Large intestine (tissue), 3 donors: ENCODE measurements at regions not wholly inside any gene's neighbourhood (a gene's known extent, or its start where the extent isn't known, plus 50 kb on each side); places are given as distances from the start of the nearest gene placed in this dataset.
"Not testable (repeated sequence)": the region's sequence is repeated elsewhere in the genome, so short reads cannot be mapped to it uniquely, and the experiment has no call there.

Experiments used
- DNase-seq, 2 donors: peaks; one replicate each; pipeline versions ENCODE4 v3.0.0 to v3.0.0-alpha.2; 2013
- H3K27ac ChIP-seq: one replicate; pipeline ENCODE4 v1.5.1; 2013; ENCODE audit warnings: low read length
- H3K27me3 ChIP-seq: 2 replicates; pipeline ENCODE4 v1.6.1; 2013; ENCODE audit warnings: low read length; ENCODE audit not compliant: control insufficient read depth, insufficient read depth
- H3K36me3 ChIP-seq: 2 replicates; pipeline ENCODE4 v1.6.1; 2013; ENCODE audit warnings: low read length; ENCODE audit not compliant: control insufficient read depth, insufficient read depth
- H3K4me1 ChIP-seq: one replicate; pipeline ENCODE4 v1.6.1; 2013; ENCODE audit warnings: low read length; ENCODE audit not compliant: control insufficient read depth, insufficient read depth
- H3K4me3 ChIP-seq: one replicate; pipeline ENCODE4 v1.5.1; 2013; ENCODE audit warnings: low read length
- H3K9me3 ChIP-seq: one replicate; pipeline ENCODE4 v1.6.1; 2013; ENCODE audit warnings: mild to moderate bottlenecking, low read depth, low read length, moderate library complexity; ENCODE audit not compliant: control insufficient read depth
- WGBS: methylation state at CpG from one replicate; pipeline ENCODE4 v1.1.5; 2013; ENCODE audit warnings: low lambda C conversion rate; ENCODE audit not compliant: insufficient coverage; 5-methylcytosine and 5-hydroxymethylcytosine counted together

- no peaks in the 10 kb centered on the region for H3K4me1 ChIP-seq
- 11% methylated on average over 1 of the region's 4 CpGs for WGBS
- no peaks in the 10 kb centered on the region for H3K36me3 ChIP-seq
- H3K9me3 ChIP-seq = no peaks in the 10 kb centered on the region
- no peak overlapping the region for H3K27ac ChIP-seq
- H3K27me3 ChIP-seq = peaks cover 7% of the 10 kb centered on the region
- H3K4me3 ChIP-seq = no peak overlapping the region
- no peak for DNase-seq
These were observed 137.3 kb downstream of the C12orf75 start for GRCh38 chr12:105467710-105468366.

DNA sequence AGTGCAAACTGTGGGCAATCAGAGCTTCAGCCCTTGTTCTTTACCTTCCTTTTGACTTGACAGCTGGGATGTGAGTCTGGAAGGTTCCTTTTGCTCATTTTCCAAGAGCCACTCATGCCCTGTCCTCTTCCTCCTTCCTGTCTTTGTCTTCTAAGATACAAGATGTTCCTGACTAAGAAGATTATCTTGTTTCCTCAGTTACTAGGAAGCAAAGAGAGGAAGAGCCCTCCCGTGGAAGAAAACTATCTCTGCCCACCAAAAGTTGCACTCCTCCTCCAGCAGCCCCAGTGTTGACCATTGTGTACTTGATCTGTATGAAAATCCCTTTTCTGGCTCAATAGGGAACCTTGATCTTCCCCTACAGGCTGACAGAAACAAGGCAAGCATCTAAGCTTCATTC lies 138.0 kb downstream of the C12orf75 start:
- H3K27ac ChIP-seq = no peak overlapping the region
- no peak for DNase-seq
- peaks cover 7% of the 10 kb centered on the region for H3K27me3 ChIP-seq
- H3K4me1 ChIP-seq = no peaks in the 10 kb centered on the region
- H3K36me3 ChIP-seq = no peaks in the 10 kb centered on the region
- no peaks in the 10 kb centered on the region for H3K9me3 ChIP-seq
- no peak overlapping the region for H3K4me3 ChIP-seq
- no CpG with 5 or more reads among the region's 1 CpG for WGBS

DNA sequence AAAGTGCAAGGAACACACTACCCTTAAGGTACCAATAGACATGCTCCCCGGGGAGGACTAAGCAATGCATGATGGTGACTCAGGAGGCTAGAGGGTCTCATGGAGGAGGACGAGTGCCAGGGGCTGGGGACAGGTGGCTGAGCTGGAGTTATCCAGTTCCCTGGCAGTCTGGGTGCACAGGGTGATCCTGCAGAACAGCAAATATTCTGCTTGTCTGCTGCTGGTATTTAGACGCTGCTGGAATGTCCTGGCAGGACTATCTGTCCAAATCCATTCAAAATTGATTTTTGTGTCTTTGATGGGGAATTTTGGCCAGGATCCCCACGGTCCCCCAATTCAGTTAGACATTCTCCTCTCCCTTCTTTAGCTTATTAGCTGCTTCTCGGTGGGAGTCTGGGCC lies 138.7 kb downstream of the C12orf75 start:
- H3K27ac ChIP-seq = no peak overlapping the region

GRCh38 chr12:105469701-105470100 lies 139.2 kb downstream of the C12orf75 start:
- Histone ChIP-seq H3K4me1 (no peaks in the 10 kb centered on the region), H3K36me3 (no peaks in the 10 kb centered on the region), H3K27me3 (peaks cover 7% of the 10 kb centered on the region), H3K4me3 (no peak overlapping the region), H3K27ac (no peak overlapping the region), H3K9me3 (no peaks in the 10 kb centered on the region)
- DNase-seq = no peak
- WGBS = no CpG with 5 or more reads among the region's 5 CpGs

More for the DNA sequence above, 138.7 kb downstream of the C12orf75 start:
- Histone ChIP-seq H3K9me3 (no peaks in the 10 kb centered on the region), H3K4me3 (no peak overlapping the region), H3K4me1 (no peaks in the 10 kb centered on the region), H3K27me3 (peaks cover 7% of the 10 kb centered on the region), H3K36me3 (no peaks in the 10 kb centered on the region)
- DNase-seq = no peak
- no CpG with 5 or more reads among the region's 5 CpGs for WGBS

DNA sequence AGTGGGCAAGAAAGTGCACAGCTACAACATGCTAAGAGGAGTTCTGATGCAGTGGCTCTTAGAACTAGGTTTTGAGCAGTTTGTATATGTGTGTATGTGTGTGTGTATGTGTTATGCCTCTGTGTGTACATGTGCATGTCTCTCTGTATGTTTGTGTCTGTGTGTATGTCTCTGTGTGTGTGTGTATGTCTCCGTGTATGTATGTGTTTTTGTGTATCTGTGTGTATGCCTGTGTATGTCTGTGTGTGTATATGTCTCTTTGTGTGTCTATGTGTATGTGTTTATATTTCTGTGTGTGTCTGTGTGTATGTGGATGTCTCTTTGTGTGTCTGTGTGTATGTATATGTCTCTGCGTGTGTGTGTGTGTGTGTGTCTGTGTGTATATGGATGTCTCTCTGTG lies 139.6 kb downstream of the C12orf75 start:
- WGBS = no CpG with 5 or more reads among the region's 2 CpGs
- DNase-seq = no peak
- no peak overlapping the region for H3K4me3 ChIP-seq
- peaks cover 7% of the 10 kb centered on the region for H3K27me3 ChIP-seq
- H3K9me3 ChIP-seq = no peaks in the 10 kb centered on the region
- no peak overlapping the region for H3K27ac ChIP-seq
- no peaks in the 10 kb centered on the region for H3K4me1 ChIP-seq
- H3K36me3 ChIP-seq = no peaks in the 10 kb centered on the region

DNA sequence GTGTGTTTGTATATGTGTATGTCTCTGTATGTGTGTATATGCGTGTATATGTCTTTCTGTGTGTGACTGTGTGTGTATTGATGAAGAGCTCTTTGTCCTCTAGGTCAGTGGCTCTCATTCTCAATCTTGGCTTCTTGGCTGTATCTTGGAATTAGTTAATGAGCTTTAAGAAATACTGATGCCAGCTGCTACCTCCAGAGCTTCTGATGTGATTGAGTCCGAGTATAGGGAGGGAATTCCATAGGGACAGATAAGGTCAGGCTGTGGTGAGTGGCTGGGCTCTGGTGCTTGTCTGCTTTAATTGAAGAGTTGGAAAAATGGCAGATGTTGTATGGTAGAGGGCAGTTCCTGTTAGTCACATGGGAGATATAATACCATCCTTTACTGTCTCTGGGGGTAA lies 140.1 kb downstream of the C12orf75 start:
- Histone ChIP-seq H3K27ac (no peak overlapping the region), H3K36me3 (no peaks in the 10 kb centered on the region), H3K9me3 (no peaks in the 10 kb centered on the region), H3K4me1 (no peaks in the 10 kb centered on the region), H3K27me3 (peaks cover 7% of the 10 kb centered on the region), H3K4me3 (no peak overlapping the region)
- no CpG with 5 or more reads among the region's 2 CpGs for WGBS
- no peak for DNase-seq

DNA sequence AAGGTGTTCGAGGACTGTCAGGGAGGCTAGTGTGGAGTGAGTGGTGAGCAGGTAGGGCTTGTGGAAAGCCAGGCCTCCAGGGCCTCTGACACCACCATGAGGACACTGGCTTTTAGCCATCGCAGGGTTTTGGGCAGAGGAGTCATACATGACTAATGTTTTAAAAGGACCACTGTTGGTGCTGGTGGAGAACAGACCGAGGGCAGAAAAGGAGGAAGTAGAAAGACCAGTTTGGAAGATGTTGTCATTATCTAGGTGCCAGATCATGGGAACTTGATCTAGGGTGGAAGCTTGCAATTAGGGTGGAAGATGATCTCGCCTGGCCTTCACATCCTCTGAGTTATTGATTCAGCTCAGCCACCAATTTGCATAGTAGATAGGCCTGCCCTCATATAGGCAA lies 144.2 kb downstream of the C12orf75 start:
- no peaks in the 10 kb centered on the region for H3K9me3 ChIP-seq
- no peak overlapping the region for H3K4me3 ChIP-seq
- 100% methylated on average over 1 of the region's 4 CpGs for WGBS
- no peak for DNase-seq
- H3K36me3 ChIP-seq = no peaks in the 10 kb centered on the region
- no peaks in the 10 kb centered on the region for H3K27me3 ChIP-seq
- no peaks in the 10 kb centered on the region for H3K4me1 ChIP-seq
- H3K27ac ChIP-seq = no peak overlapping the region

- no peak for DNase-seq
- WGBS = no CpG with 5 or more reads among the region's 2 CpGs
These were observed 146.1 kb downstream of the C12orf75 start for GRCh38 chr12:105476616-105477015.

DNA sequence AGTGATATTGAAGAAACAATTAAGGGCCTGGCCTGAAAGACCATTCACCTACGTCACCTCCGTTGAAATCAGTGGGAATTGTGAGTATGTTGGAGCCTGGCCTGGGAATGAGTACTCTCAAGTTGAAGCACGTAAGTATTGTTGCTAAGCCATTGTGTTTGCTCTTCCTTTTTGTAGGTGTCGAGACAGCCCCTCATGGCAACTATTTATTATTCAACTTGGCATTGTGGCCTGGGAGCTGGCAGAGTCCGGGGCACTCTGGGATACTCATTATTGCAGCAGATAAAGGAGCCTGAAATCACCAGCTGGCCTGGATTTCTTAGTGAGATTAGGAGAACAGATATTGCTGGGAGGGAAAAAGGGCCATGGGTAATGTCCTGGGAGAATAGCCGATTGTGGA lies 147.4 kb downstream of the C12orf75 start:
- no peaks in the 10 kb centered on the region for H3K9me3 ChIP-seq
- H3K36me3 ChIP-seq = no peaks in the 10 kb centered on the region
- H3K4me3 ChIP-seq = no peak overlapping the region
- no CpG with 5 or more reads among the region's 6 CpGs for WGBS
- no peak overlapping the region for H3K27ac ChIP-seq
- H3K4me1 ChIP-seq = no peaks in the 10 kb centered on the region
- no peak for DNase-seq
- no peaks in the 10 kb centered on the region for H3K27me3 ChIP-seq

More at GRCh38 chr12:105476616-105477015, 146.1 kb downstream of the C12orf75 start:
- H3K36me3 ChIP-seq = no peaks in the 10 kb centered on the region
- H3K4me1 ChIP-seq = no peaks in the 10 kb centered on the region
- no peaks in the 10 kb centered on the region for H3K27me3 ChIP-seq
- H3K9me3 ChIP-seq = no peaks in the 10 kb centered on the region
- no peak overlapping the region for H3K27ac ChIP-seq
- H3K4me3 ChIP-seq = no peak overlapping the region

DNA sequence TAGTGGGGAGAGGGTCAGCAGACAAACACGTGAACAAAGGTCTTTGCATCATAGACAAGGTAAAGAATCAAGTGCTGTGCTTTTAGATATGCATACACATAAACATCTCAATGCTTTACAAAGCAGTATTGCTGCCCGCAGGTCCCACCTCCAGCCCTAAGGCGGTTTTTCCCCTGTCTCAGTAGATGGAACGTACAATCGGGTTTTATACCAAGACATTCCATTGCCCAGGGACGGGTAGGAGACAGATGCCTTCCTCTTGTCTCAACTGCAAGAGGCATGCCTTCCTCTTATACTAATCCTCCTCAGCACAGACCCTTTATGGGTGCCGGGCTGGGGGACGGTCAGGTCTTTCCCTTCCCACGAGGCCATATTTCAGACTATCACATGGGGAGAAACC lies 148.3 kb downstream of the C12orf75 start:
- DNase-seq = not testable (repeated sequence)
- WGBS = no CpG with 5 or more reads among the region's 9 CpGs

GRCh38 chr12:105479710-105480109 lies 149.2 kb downstream of the C12orf75 start:
- no peaks in the 10 kb centered on the region for H3K27me3 ChIP-seq
- no CpG with 5 or more reads among the region's 1 CpG for WGBS
- DNase-seq = no peak
- H3K4me3 ChIP-seq = no peak overlapping the region
- no peaks in the 10 kb centered on the region for H3K4me1 ChIP-seq
- no peaks in the 10 kb centered on the region for H3K36me3 ChIP-seq
- H3K9me3 ChIP-seq = no peaks in the 10 kb centered on the region
- no peak overlapping the region for H3K27ac ChIP-seq

More for the DNA sequence above, 148.3 kb downstream of the C12orf75 start:
- not testable (repeated sequence) for H3K27me3 ChIP-seq, H3K4me1 ChIP-seq, H3K36me3 ChIP-seq, H3K9me3 ChIP-seq, H3K27ac ChIP-seq, H3K4me3 ChIP-seq
